ENCODE measurements at regions not wholly inside any gene's neighbourhood (a gene's known extent, or its start where the extent isn't known, plus 50 kb on each side); places are given as distances from the start of the nearest gene placed in this dataset.

- CTCF ChIA-PET (ENCODE audit: partially characterized antibody) = interaction anchor here (0.8 to 5.0 kb wide), 37 partner anchors 8 to 957 kb away, joined by 3 to 35 read pairs (median 4); no protein-coding TSS in a partner anchor
- TF ChIP-seq SIN3A (conservative IDR thresholded peaks at IDR 0.05 in 1 of 2, IDR thresholded peaks at IDR 0.05 in 1 of 2; ENCODE audit: low read depth in 1 of 2, low read length in 2 of 2) = no peak
- TF ChIP-seq POLR2A (IDR thresholded peaks at IDR 0.05; ENCODE audit: control extremely low read depth in 1 of 2, low read depth in 2 of 2, low read length in 2 of 2) = no peak
- TF ChIP-seq CTCF (IDR thresholded peaks at IDR 0.05; ENCODE audit: control extremely low read depth in 1 of 3, insufficient read depth in 1 of 3, low read depth in 1 of 3, low read length in 3 of 3) = peak; percentile 33 to 80 (median 80)
- TF ChIP-seq GTF2F1 (IDR thresholded peaks at IDR 0.05; ENCODE audit: borderline replicate concordance, low read depth, low read length) = no peak
- TF ChIP-seq SRF (IDR thresholded peaks at IDR 0.05; ENCODE audit: low read depth, low read length) = no peak
- TF ChIP-seq RAD21 (IDR thresholded peaks at IDR 0.05 in 1 of 2, conservative IDR thresholded peaks at IDR 0.05 in 1 of 2; ENCODE audit: low read depth in 2 of 2, low read length in 2 of 2) = peak; percentile 92 to 95
- TF ChIP-seq YY1 (IDR thresholded peaks at IDR 0.05; ENCODE audit: low read depth, low read length) = 0 out of 2 replicates have a peak, but pooled peaks have one; percentile 11
- TF ChIP-seq JUND (IDR thresholded peaks at IDR 0.05; ENCODE audit: low read length) = no peak
- no peak for TF ChIP-seq SUZ12 (IDR thresholded peaks at IDR 0.05; ENCODE audit: low read length)
These were observed 155.2 kb downstream of the SH3BP4 start for GRCh38 chr2:235106874-235107639.

More at GRCh38 chr2:235106874-235107639, 155.2 kb downstream of the SH3BP4 start:
- Histone ChIP-seq H4K91ac (replicated peaks; ENCODE audit: insufficient read length, low read length) (no peak overlapping the region), H4K20me1 (replicated peaks in 1 of 2; ENCODE audit: control insufficient read depth in 1 of 2, insufficient read depth in 2 of 2, low read length in 2 of 2) (no peaks in the 10 kb centered on the region), H2BK15ac (ENCODE audit: low read length) (no peak overlapping the region), H3K4me3 (ENCODE audit: extremely low read depth in 1 of 4, insufficient read depth in 2 of 4, low read depth in 3 of 4, low read length in 4 of 4) (no peak overlapping the region), H3K36me3 (ENCODE audit: control insufficient read depth in 2 of 4, insufficient read depth in 4 of 4, low read length in 3 of 4) (no peaks in the 10 kb centered on the region), H3K27ac (ENCODE audit: low read depth, low read length) (no peak overlapping the region), H3K56ac (replicated peaks; ENCODE audit: insufficient read length, low read depth, low read length) (no peak overlapping the region), H2BK20ac (ENCODE audit: low read length) (no peak overlapping the region), H3K23me2 (ENCODE audit: low read depth, low read length) (no peaks in the 10 kb centered on the region), H3K4ac (replicated peaks; ENCODE audit: insufficient read length, low read depth, low read length) (no peak overlapping the region), H4K8ac (ENCODE audit: extremely low read depth, insufficient read depth, low read length) (no peak overlapping the region), H2BK12ac (ENCODE audit: low read depth, low read length) (no peak overlapping the region), H3K23ac (ENCODE audit: insufficient read length) (no peak overlapping the region), H3K79me1 (ENCODE audit: low read depth, low read length) (no peaks in the 10 kb centered on the region), H2BK5ac (ENCODE audit: low read depth, low read length) (no peak overlapping the region), H3K4me2 (ENCODE audit: insufficient read depth in 1 of 2, low read depth in 2 of 2, low read length in 2 of 2) (no peak overlapping the region), H4K5ac (ENCODE audit: insufficient read length, low read depth, low read length) (no peak overlapping the region), H3K9me3 (ENCODE audit: insufficient read depth in 2 of 2, low read depth in 1 of 2, low read length in 1 of 2) (no peaks in the 10 kb centered on the region), H2AFZ (ENCODE audit: low read length) (no peak overlapping the region), H2BK120ac (replicated peaks; ENCODE audit: low read depth, low read length) (no peak overlapping the region), H3K79me2 (ENCODE audit: control insufficient read depth in 1 of 2, insufficient read depth in 2 of 2, low read length in 2 of 2) (no peaks in the 10 kb centered on the region; a peak in 1 of 4 replicates), H2AK5ac (ENCODE audit: low read depth, low read length) (no peak overlapping the region), H3K9ac (replicated peaks in 1 of 4; ENCODE audit: extremely low read depth in 1 of 4, low read depth in 3 of 4, low read length in 3 of 4) (no peak overlapping the region), H3K14ac (ENCODE audit: insufficient read length) (no peak overlapping the region), H3K4me1 (replicated peaks in 1 of 4; ENCODE audit: control insufficient read depth in 3 of 4, insufficient read depth in 4 of 4, low read length in 3 of 4) (peaks cover 0 to 3% (median 0%) of the 10 kb centered on the region in 4 experiments; a peak in 1 of 7 replicates), H3K27me3 (replicated peaks in 1 of 4; ENCODE audit: control insufficient read depth in 3 of 4, extremely low read depth in 1 of 4, insufficient read depth in 3 of 4, low read length in 3 of 4) (no peaks in the 10 kb centered on the region), H3K18ac (ENCODE audit: extremely low read depth, low read length) (no peak overlapping the region)
- FAIRE-seq (peak; percentile 55), DNase-seq (ENCODE audit: low read depth in 1 of 2, low spot score in 2 of 2) (peak; percentile 31 to 69)
- 77% methylated on average over 10 of the region's 10 CpGs; no CpG with 5 or more reads in 1 of the 2 experiments for WGBS, 2 experiments (ENCODE audit: extremely low coverage in 1 of 2, insufficient coverage in 1 of 2, insufficient read length in 1 of 2, insufficient replicate concordance in 2 of 2, low coverage in 1 of 2, low lambda C conversion rate in 2 of 2, missing lambda C conversion rate in 1 of 2)
- POLR2A ChIA-PET (ENCODE audit: partially characterized antibody) = no interaction called here
